Nephron progenitor cell (in vitro differentiated cells): ENCODE measurements at regions not wholly inside any gene's neighbourhood (a gene's known extent, or its start where the extent isn't known, plus 50 kb on each side); places are given as distances from the start of the nearest gene placed in this dataset.
"Not testable (repeated sequence)": the region's sequence is repeated elsewhere in the genome, so short reads cannot be mapped to it uniquely, and the experiment has no call there.

Source experiments
- DNase-seq: peaks from one replicate; pipeline ENCODE4 v3.0.0; 2021
- H3K27ac Mint-ChIP-seq: 2 replicates; pipeline ENCODE4 v1.8.0; 2021; ENCODE audit warnings: mild to moderate bottlenecking, moderate library complexity, mixed read lengths
- H3K27me3 Mint-ChIP-seq: 2 replicates; pipeline ENCODE4 v1.8.0; 2021; ENCODE audit warnings: mild to moderate bottlenecking, low read depth, mixed read lengths; ENCODE audit not compliant: poor library complexity
- H3K36me3 Mint-ChIP-seq: 2 replicates; pipeline ENCODE4 v1.8.0; 2021; ENCODE audit warnings: low read depth, mixed read lengths
- H3K4me1 Mint-ChIP-seq: 2 replicates; pipeline ENCODE4 v1.8.0; 2021; ENCODE audit warnings: mixed read lengths
- H3K4me3 Mint-ChIP-seq: 2 replicates; pipeline ENCODE4 v1.8.0; 2021; ENCODE audit warnings: mild to moderate bottlenecking, moderate library complexity, mixed read lengths
- H3K9me3 Mint-ChIP-seq: 2 replicates; pipeline ENCODE4 v1.8.0; 2021; ENCODE audit warnings: mild to moderate bottlenecking, moderate library complexity, mixed read lengths
- TF ChIP-seq, protein P1 (sequence below): fragments of 200-600 bp; sonication (generic); IDR thresholded peaks from 2 replicates; pipeline ENCODE4 v1.5.0; 2021; ENCODE audit warnings: antibody characterized with exemption

DNA sequence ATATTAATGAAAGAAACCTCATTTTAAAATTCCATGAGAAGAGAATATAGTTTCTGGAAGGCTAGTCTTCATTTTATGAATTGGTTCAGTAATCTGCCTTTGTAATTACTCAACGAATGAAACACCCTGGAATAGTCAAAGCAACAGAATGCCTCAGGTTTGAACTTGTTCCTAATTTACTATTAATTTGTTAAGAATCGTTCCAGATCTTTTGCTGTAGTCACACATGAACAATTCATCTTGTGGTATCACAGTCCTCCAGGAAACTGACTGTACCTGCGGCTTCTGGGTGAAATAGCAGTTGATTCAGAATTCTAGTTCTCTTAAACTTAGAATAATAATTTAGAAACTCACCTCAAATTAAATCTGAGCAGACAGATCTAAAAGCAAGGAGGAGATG, 282.7 kb upstream of the MAP2 start:
- H3K27ac Mint-ChIP-seq, result no peak overlapping the region
- H3K36me3 Mint-ChIP-seq, result no peaks in the 10 kb centered on the region
- TF ChIP-seq, protein P1, sequence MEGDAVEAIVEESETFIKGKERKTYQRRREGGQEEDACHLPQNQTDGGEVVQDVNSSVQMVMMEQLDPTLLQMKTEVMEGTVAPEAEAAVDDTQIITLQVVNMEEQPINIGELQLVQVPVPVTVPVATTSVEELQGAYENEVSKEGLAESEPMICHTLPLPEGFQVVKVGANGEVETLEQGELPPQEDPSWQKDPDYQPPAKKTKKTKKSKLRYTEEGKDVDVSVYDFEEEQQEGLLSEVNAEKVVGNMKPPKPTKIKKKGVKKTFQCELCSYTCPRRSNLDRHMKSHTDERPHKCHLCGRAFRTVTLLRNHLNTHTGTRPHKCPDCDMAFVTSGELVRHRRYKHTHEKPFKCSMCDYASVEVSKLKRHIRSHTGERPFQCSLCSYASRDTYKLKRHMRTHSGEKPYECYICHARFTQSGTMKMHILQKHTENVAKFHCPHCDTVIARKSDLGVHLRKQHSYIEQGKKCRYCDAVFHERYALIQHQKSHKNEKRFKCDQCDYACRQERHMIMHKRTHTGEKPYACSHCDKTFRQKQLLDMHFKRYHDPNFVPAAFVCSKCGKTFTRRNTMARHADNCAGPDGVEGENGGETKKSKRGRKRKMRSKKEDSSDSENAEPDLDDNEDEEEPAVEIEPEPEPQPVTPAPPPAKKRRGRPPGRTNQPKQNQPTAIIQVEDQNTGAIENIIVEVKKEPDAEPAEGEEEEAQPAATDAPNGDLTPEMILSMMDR, result no peak
- no peak for DNase-seq
- no peak overlapping the region for H3K4me3 Mint-ChIP-seq
- H3K27me3 Mint-ChIP-seq, result peaks cover 3% of the 10 kb centered on the region
- no peaks in the 10 kb centered on the region for H3K4me1 Mint-ChIP-seq
- peaks cover 8% of the 10 kb centered on the region for H3K9me3 Mint-ChIP-seq

DNA sequence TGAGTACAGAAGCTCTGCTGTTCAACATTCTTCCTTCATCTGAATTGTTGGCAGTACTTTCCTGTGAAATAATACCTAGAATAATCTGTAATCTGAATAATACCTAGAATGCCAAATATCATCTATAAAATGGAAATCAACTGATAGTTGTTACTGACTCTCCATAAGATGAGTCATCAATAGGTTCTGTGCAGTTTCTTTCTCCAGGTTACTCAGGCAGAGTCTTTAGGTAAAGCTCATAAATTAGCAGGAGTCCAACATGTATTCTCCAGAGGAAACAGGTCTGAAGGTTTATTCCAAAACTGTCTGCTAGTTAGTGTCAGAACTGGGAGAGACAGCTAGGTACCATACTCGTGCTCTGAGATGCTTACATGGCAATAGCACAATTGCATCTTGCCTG, 282.0 kb upstream of the MAP2 start:
- Mint-ChIP-seq H3K27ac (no peak overlapping the region), H3K4me3 (no peak overlapping the region), H3K27me3 (peaks cover 3% of the 10 kb centered on the region), H3K9me3 (peaks cover 5% of the 10 kb centered on the region), H3K36me3 (no peaks in the 10 kb centered on the region), H3K4me1 (no peaks in the 10 kb centered on the region)
- DNase-seq, result no peak
- TF ChIP-seq, protein P1, result no peak

DNA sequence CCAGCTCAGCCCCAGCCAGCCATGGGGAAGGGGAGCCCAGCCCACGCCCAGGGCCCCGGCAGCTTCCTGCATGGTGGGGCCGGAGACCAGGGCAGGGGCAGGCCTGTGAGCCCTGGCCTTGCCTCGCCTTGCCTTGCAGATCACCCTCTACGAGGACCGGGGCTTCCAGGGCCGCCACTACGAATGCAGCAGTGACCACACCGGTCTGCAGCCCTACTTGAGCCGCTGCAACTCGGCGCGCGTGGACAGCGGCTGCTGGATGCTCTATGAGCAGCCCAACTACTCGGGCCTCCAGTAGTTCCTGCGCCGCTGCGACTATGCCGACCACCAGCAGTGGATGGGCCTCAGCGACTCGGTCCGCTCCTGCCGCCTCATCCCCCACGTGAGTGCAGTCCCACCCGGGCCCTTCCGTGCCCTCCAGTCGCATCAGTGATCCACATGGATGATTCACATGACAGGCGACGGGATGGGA, 278.6 kb upstream of the MAP2 start:
- not testable (repeated sequence) for H3K36me3 Mint-ChIP-seq, H3K9me3 Mint-ChIP-seq, DNase-seq, H3K27ac Mint-ChIP-seq, H3K4me1 Mint-ChIP-seq, H3K4me3 Mint-ChIP-seq, H3K27me3 Mint-ChIP-seq

DNA sequence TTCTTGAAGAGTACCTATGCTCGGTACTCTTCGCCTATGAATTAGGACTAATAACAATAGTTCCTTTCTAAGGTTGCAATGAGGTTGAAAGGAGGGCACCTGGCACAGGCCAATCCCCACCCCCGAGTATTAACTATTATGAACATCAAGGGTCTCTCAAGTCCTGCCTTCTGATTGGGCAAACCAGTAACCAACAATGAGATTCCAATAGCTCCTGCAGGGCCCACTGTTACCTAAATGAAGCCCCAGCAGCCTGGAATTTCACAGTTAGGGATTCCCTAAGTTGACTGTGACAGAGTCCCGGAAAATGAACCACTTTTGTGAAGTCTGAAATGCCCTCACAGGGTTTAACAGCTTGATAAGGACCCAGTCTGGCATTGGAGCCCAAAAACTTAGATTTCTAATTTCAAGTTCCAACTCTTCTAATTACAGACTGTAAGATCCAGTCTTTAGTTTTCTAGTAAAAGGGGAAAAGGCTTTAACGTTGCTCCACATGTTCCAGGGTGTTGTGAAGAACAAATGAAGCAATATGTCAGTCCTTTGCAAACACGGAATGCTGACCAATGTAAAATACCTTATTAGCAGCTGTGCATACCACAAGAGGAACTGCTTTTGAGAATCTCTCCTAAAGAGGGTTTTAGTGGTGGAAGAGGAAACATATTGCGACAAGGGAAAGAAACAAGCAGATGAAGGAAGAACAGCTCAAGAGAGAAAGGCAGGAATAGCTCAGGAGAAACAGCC, 277.7 kb upstream of the MAP2 start:
- no peak for DNase-seq
- no peaks in the 10 kb centered on the region for H3K27me3 Mint-ChIP-seq
- H3K36me3 Mint-ChIP-seq, result no peaks in the 10 kb centered on the region
- H3K27ac Mint-ChIP-seq, result no peak overlapping the region
- TF ChIP-seq, protein P1, result no peak
- no peaks in the 10 kb centered on the region for H3K4me1 Mint-ChIP-seq
- H3K9me3 Mint-ChIP-seq, result no peaks in the 10 kb centered on the region
- H3K4me3 Mint-ChIP-seq, result no peak overlapping the region

DNA sequence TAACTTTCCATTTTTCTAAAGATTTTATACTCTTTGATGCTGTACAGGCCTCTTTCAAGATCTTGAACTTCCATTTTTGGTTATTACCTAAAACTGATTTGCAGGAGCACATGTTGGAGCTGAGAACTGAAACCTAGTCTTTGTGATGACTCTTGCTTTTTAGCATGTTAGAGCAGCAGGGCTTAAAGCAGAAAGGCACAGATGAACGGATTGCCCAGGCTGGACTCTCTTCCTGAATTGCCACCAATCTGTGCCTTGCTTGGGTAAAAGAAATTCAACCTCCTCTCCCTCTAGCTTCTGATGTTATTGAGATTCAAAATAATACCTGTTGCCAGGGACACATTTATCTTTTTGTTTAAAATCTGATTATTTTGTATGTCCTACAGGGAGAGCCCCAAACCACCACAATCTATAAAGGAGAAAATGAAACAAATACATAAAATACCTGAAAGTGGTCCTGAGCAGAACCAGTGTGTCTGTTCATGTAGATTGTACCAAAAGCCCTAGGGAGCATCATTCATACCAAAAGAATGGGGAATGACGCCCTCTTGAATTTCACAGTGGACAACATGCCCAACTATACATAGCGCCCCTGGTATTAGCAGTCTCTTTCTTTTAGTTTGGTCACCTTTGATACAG, 277.0 kb upstream of the MAP2 start:
- Mint-ChIP-seq H3K4me1 (no peaks in the 10 kb centered on the region), H3K9me3 (no peaks in the 10 kb centered on the region)
- DNase-seq, result no peak

DNA sequence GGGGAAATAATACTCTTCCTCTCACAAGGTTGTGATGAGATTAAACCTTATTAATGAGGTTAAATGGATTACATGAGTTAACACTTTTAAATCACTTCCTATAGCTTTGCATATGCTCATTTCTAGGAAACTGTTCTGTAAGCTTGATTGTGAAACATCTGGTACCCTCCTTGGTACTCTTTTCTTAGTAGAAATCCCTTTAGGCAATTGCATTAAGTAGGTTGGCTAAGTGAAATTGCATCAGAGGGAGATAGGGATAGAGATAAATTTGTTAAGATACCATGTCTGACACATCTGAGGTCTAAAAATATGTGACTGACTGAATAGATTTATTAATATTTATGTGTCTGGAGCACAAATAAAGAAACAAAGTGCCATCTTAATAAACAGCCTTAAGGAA, 275.9 kb upstream of the MAP2 start:
- Mint-ChIP-seq H3K27me3 (no peaks in the 10 kb centered on the region), H3K36me3 (no peaks in the 10 kb centered on the region), H3K27ac (no peak overlapping the region), H3K4me1 (no peaks in the 10 kb centered on the region), H3K4me3 (no peak overlapping the region), H3K9me3 (no peaks in the 10 kb centered on the region)
- TF ChIP-seq, protein P1, result no peak
- DNase-seq, result no peak

More for the DNA sequence above, 277.0 kb upstream of the MAP2 start:
- TF ChIP-seq, protein P1, result no peak
- Mint-ChIP-seq H3K4me3 (no peak overlapping the region), H3K36me3 (no peaks in the 10 kb centered on the region), H3K27me3 (no peaks in the 10 kb centered on the region), H3K27ac (no peak overlapping the region)
